Activated T-helper 1 cell treated with anti-CD3 and anti-CD28 coated beads, Interleukin-12 subunit alpha, Interleukin-12 subunit beta, Interleukin-2, Interleukin-4 antibody, amounts not matched to agents 30 ng/mL and 10 ng/mL and 1 ng/mL, durations not matched to agents 14 hours and 24 hours and 36 hours (primary cell): ENCODE measurements at regions not wholly inside any gene's neighbourhood (a gene's known extent, or its start where the extent isn't known, plus 50 kb on each side); places are given as distances from the start of the nearest gene placed in this dataset.

Experiments
- DNase-seq: peaks from one replicate; pipeline ENCODE4 v3.0.0; 2021; ENCODE audit warnings: low spot score
- H3K27ac Mint-ChIP-seq: one replicate; pipeline ENCODE4 v1.8.0; 2021; ENCODE audit warnings: mild to moderate bottlenecking, mixed read lengths
- H3K27me3 Mint-ChIP-seq: one replicate; pipeline ENCODE4 v1.8.0; 2022; ENCODE audit warnings: mild to moderate bottlenecking, moderate library complexity, mixed read lengths; ENCODE audit not compliant: insufficient read depth
- H3K36me3 Mint-ChIP-seq: one replicate; pipeline ENCODE4 v1.8.0; 2021; ENCODE audit warnings: low read depth, mixed read lengths
- H3K4me1 Mint-ChIP-seq: one replicate; pipeline ENCODE4 v1.8.0; 2021; ENCODE audit warnings: low read depth, mixed read lengths
- H3K4me3 Mint-ChIP-seq: one replicate; pipeline ENCODE4 v1.8.0; 2021; ENCODE audit warnings: mild to moderate bottlenecking, moderate library complexity, mixed read lengths
- H3K9me3 Mint-ChIP-seq: one replicate; pipeline ENCODE4 v1.8.0; 2021; ENCODE audit warnings: mixed read lengths
- intact Hi-C: fragments of 100-400 bp; cut with micrococcal nuclease; formaldehyde crosslinking; loops from one replicate; pipeline ENCODE4 v1.15.1; 2024

DNA sequence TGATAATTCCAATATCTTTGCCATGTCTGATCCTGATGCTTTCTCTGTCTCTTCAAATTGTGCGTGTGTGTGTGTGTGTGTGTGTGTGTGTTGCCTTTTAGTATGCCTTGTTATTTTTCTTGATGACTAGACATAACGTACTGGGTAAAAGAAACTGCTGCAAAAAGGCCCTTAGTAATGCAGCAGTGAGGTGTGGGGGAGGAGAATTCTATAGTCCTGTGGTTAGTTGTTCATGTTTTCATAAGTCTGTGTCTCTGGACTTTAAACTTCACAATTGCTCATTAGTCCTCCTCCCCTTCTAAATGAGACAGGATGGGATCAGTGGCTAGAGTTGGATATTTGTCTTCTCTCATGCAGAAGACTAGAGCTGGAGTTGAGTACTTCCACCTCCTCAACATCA lies 346.2 kb upstream of the IRX1 start:
- H3K27ac Mint-ChIP-seq, result no peak overlapping the region
- intact Hi-C loops, result no loop called here
- H3K4me3 Mint-ChIP-seq, result no peak overlapping the region
- H3K4me1 Mint-ChIP-seq, result no peaks in the 10 kb centered on the region
- peaks cover 15% of the 10 kb centered on the region for H3K9me3 Mint-ChIP-seq
- DNase-seq, result no peak
- no peaks in the 10 kb centered on the region for H3K36me3 Mint-ChIP-seq
- H3K27me3 Mint-ChIP-seq, result no peaks in the 10 kb centered on the region

DNA sequence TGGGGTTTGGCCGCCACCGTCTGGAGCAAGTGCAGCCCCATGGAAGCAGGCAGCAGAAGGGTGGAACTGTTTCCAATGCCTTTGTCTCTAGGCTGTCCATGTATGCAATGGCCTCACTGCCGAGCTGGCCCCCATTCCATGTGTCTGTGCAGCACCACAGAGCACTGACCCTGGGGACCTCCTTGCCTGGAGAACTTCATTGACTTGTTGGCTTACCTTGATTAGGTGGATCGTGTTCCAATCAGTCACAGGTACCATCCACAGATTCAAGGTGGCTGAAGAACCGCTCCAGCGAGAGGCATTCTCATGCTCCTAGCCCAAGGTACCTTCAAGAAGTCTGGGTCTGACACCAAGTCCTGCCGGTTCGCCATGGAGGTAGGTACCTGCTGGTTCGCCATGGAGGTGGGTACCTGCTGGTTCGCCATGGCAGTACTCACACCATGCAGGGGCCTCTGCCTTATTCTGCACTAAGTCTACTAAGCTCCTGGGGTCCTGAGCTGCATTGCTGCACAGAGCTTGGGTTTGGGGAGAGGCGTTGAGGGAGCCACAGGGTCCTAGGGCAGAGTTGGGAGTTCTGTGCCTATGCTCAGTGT lies 358.3 kb upstream of the IRX1 start:
- DNase-seq, result no peak
- Mint-ChIP-seq H3K27ac (no peak overlapping the region), H3K36me3 (no peaks in the 10 kb centered on the region), H3K9me3 (no peaks in the 10 kb centered on the region), H3K4me1 (no peaks in the 10 kb centered on the region), H3K4me3 (no peak overlapping the region), H3K27me3 (no peaks in the 10 kb centered on the region)
- intact Hi-C loops, result no loop called here

DNA sequence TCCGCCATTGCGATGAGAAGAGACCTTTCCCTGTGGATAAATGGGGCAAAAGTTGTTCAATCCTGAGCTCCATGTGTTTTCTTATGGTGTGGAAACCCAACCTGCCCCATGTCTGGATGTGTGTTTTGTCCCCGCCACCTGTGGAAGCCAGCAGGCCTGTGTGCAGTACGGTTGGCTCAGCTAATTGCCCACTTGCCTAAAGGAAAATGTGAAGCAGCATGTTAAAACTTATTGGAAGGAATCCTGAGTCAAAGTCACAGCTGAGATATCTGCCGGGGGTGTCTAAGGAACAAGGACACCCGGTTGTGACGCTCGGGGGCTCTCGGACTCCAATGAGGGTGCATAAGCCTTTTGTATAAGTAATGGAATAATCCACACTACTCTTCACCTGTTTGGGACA lies 361.1 kb upstream of the IRX1 start:
- H3K27ac Mint-ChIP-seq, result no peak overlapping the region
- no peaks in the 10 kb centered on the region for H3K36me3 Mint-ChIP-seq
- no peak overlapping the region for H3K4me3 Mint-ChIP-seq
- DNase-seq, result no peak
- H3K27me3 Mint-ChIP-seq, result no peaks in the 10 kb centered on the region
- intact Hi-C loops, result no loop called here
- H3K9me3 Mint-ChIP-seq, result no peaks in the 10 kb centered on the region
- no peaks in the 10 kb centered on the region for H3K4me1 Mint-ChIP-seq

DNA sequence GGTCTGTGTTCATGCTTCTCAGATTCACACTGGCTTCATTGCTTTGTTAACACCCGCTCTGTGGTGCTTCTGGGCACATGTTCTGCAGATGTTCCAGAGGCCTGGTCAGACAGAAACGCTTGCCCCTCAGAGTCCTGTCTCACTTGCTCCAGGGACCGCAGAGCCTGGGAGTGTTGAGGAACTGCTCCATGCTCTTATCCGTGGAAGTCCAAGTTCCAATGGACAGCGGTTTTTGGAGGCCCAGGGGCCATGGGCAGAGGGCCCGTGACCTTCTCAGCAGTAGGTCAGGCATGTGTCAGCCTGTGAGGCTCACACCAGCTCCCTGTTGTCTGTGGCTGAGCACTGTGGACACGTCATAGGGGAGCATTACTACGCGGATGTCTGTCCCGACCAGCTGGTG lies 364.7 kb upstream of the IRX1 start:
- intact Hi-C loops, result no loop called here
- H3K36me3 Mint-ChIP-seq, result no peaks in the 10 kb centered on the region
- DNase-seq, result no peak
- H3K27me3 Mint-ChIP-seq, result no peaks in the 10 kb centered on the region
- no peaks in the 10 kb centered on the region for H3K9me3 Mint-ChIP-seq
- no peaks in the 10 kb centered on the region for H3K4me1 Mint-ChIP-seq
- H3K4me3 Mint-ChIP-seq, result no peak overlapping the region
- H3K27ac Mint-ChIP-seq, result no peak overlapping the region

DNA sequence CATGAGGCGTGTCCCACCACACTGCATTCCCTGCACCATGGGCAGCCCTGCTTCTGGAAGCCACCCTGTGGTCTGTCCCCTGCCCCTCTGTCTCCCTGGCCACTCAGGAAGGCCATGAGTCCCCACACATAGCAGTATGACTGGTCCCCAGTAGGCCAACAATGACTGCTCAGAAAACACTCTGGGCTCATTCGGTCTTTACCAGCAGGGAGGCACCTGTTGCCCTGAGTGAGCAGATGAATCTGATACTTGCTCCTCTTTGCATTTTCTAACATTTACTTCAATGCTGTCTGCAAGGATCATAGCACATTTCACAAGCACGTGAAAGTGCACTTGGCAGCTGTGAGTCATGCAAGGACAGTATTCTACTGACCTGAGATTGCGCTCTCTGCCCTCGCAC lies 365.4 kb upstream of the IRX1 start:
- Mint-ChIP-seq H3K4me3 (no peak overlapping the region), H3K4me1 (no peaks in the 10 kb centered on the region), H3K9me3 (no peaks in the 10 kb centered on the region), H3K27me3 (no peaks in the 10 kb centered on the region), H3K36me3 (no peaks in the 10 kb centered on the region), H3K27ac (no peak overlapping the region)
- intact Hi-C loops, result no loop called here
- DNase-seq, result no peak

DNA sequence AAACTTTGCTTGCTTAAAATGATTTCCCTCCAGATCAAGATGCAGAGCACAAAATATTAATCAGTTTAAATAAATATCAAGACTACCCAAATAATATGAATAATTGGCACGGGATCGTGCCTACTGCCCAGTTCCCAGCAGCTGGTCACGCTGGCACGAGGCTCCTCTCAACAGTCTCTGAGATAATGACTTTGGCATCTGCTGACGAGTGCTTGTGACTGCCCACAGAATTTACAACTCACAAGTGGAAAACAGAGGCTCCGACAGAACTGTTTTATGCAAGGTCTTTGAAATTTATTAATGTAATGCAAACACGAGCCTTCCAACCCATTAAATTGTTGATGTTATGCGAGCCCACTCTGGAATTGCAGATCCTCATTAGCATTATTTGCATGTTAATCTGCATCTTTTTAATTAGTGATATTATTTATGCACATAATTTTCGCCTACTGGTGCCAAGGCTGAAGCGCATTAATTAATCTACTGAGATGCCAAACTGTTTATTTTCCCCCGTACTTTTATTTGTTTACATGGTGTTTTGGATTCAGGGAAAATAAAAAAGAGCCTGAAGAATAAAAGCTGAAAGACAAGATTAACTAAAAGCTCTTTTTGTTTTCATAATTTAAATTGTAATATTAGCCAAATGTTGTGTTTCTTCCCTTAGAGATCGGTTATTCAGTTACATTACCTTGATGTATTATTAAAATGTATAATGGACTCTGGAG lies 369.3 kb upstream of the IRX1 start:
- intact Hi-C loops, result no loop called here
- Mint-ChIP-seq H3K36me3 (no peaks in the 10 kb centered on the region), H3K4me3 (no peak overlapping the region), H3K9me3 (no peaks in the 10 kb centered on the region), H3K27ac (no peak overlapping the region), H3K27me3 (no peaks in the 10 kb centered on the region), H3K4me1 (no peaks in the 10 kb centered on the region)
- DNase-seq, result no peak

DNA sequence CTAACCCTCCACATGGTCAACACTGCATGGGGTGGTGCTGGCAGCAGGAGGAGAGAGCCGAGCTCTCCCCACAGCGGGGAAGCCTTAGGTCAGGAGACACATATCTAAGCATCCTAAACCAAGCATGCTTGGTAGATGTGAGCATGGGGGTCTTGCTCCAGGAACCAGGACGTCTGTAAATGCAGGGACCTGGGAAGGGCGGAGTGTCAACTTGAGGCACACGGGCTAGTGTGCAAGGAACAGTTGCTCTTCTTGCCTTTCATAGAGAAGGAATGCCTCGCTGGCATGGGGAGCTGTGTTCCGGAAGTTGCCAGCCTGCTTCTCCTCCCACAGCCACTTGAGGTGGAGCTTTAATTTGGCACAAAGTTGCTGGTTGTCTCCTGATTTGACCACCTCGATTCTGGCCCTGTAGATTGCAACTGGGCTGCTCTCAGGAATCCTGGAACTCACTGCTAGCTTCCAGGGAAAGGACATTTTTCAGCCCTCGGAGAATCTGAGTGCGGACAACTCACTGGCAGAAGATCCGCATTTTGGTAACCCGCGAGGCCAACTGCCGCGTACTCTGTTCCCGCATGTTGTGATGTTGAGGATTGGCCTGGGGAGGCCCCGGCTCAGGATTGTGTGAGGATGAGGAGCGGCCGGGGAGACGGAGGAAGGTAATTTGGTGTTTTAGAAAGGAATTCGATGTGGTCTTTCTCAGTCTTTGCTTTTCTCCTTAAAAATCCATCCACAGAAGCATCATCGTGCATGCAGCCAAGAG lies 370.3 kb upstream of the IRX1 start:
- DNase-seq, result no peak
- intact Hi-C loops, result no loop called here
- Mint-ChIP-seq H3K27me3 (no peaks in the 10 kb centered on the region), H3K4me1 (no peaks in the 10 kb centered on the region), H3K27ac (no peak overlapping the region), H3K9me3 (no peaks in the 10 kb centered on the region), H3K36me3 (no peaks in the 10 kb centered on the region), H3K4me3 (no peak overlapping the region)

DNA sequence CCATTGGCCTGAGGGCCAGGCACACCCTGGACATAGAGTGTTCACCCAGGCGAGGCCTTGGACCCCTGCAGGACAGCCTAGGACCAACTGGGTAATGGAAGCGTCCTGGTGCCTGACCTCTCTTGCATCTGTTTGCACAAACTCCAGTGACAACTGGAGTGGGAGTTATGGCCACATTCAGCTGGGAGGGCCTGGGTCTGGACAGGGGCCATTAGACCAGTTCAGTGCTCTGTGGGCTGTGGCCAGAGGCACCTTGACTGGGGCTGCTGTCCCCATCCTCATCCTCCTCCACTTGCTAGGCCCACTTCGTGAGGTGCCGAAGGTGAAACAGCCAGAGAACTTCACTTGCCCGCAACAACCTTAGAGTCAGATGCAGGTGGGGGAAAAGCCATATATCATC lies 372.7 kb upstream of the IRX1 start:
- no peaks in the 10 kb centered on the region for H3K36me3 Mint-ChIP-seq
- H3K4me1 Mint-ChIP-seq, result no peaks in the 10 kb centered on the region
- DNase-seq, result no peak
- H3K9me3 Mint-ChIP-seq, result no peaks in the 10 kb centered on the region
- no peaks in the 10 kb centered on the region for H3K27me3 Mint-ChIP-seq
- intact Hi-C loops, result no loop called here
- H3K4me3 Mint-ChIP-seq, result no peak overlapping the region
- no peak overlapping the region for H3K27ac Mint-ChIP-seq

DNA sequence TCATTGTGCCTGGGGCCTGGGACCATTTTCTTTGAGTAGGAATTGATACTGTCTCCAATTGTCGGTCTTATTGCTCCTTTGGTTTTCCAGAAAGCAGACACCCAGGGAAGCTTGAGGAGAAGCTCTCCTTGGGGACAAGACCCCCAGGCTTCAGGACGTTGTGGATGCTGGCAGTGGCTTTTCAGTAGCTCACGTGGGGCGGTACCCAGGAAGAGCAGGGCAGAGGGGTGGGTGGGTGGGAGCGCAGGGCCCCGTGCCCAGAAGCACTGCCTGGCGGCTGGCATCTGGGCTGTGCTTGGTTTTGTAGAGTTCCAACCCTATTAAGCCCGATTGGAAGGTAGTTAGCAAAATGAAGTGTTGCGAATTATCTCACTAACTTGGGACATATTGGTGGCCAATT lies 374.2 kb upstream of the IRX1 start:
- H3K4me1 Mint-ChIP-seq, result no peaks in the 10 kb centered on the region
- no peak overlapping the region for H3K4me3 Mint-ChIP-seq
- no peaks in the 10 kb centered on the region for H3K27me3 Mint-ChIP-seq
- H3K36me3 Mint-ChIP-seq, result no peaks in the 10 kb centered on the region
- no peak overlapping the region for H3K27ac Mint-ChIP-seq
- no peak for DNase-seq
- no peaks in the 10 kb centered on the region for H3K9me3 Mint-ChIP-seq
- intact Hi-C loops, result no loop called here

DNA sequence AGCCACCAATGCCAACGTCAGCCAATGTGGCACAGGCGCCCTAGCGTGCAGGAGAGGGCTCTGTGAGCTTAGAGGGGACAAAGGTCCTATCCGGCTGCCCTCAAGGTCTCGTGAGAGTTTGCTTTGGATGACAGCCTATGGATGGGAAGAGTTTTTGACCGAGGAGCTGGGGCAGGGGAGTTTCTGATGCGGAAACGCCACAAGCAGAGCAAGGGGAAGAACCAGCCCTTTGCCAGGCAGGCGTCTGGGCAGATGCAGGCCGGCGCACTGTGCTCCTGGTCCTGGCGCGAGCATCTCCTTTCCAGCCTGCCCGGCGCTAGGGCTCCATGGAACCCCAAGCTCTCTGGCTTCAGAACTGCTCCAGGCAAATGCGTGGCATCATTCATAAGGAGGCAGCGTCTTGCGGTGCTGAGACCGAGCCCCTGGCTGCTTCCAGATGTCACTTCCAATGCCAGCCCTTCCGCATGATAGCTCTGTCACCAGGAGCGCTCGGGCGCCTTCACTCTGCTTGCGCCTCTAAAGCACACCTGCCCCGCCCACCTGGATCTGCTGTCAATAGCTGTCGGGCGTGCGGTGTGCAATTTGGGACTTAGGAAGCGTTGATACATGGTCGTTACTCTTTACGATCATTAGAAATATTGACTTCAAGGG lies 374.9 kb upstream of the IRX1 start:
- Mint-ChIP-seq H3K27ac (no peak overlapping the region), H3K27me3 (no peaks in the 10 kb centered on the region), H3K4me1 (no peaks in the 10 kb centered on the region), H3K36me3 (no peaks in the 10 kb centered on the region), H3K4me3 (no peak overlapping the region), H3K9me3 (no peaks in the 10 kb centered on the region)
- intact Hi-C loops, result no loop called here
- DNase-seq, result no peak

DNA sequence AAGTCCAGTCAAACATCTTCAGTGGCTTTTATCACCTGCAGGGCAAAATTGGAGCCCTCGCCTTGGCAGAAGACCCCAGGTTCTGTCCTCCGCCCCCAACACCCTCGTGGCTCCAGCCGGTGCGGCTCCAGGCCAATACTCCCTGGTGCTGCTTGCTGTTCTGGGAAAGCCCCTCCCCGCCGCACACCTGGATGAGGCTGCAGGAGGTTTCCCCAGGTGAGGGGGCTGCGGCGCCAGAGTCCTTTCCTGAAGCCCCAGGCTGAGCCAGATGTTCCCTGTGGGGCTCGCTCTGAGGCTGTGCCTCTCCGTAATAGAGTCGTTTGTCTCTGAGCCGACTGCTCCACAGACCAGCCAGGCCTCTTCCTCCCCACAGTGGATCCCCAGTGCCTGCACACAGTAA lies 375.4 kb upstream of the IRX1 start:
- DNase-seq, result no peak
- intact Hi-C loops, result no loop called here
- Mint-ChIP-seq H3K27me3 (no peaks in the 10 kb centered on the region), H3K4me1 (no peaks in the 10 kb centered on the region), H3K27ac (no peak overlapping the region), H3K9me3 (no peaks in the 10 kb centered on the region), H3K4me3 (no peak overlapping the region), H3K36me3 (no peaks in the 10 kb centered on the region)

DNA sequence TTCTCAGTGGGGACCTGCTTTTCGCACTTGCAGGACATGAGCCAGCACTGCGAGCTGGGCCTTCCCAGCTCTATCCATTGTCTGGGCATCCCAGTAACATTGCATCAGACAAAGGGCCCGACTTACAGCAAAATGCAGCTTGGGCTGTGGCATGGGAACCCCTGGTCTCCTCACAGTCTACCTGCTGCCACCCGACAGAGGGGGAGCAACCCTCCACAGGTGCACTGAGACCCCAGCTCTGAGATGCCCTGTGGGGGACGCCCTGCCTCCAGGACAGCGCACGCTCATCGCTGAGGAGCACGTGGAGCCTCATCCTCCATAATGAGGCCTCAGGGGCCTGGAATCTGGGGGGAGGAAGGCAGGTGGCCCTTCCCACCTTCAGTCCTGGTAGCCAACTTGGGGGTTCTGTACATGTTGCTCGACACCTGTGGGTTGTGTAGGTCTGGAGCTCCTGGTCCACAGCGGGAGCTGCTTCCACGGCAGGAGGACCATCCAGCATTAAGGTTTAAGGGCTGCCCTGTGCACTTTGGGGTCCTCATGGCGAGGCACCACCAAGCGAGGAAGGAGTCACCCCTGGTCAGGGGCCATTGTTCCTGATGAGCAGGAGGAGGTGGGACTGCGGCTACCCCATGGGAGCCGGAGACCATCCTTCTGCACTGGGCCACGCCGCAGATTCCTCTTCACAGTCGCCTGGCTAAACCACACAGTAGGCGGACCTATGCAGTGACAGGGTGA lies 376.5 kb upstream of the IRX1 start:
- no peak for DNase-seq
- Mint-ChIP-seq H3K4me3 (no peak overlapping the region), H3K9me3 (no peaks in the 10 kb centered on the region), H3K4me1 (no peaks in the 10 kb centered on the region), H3K36me3 (no peaks in the 10 kb centered on the region), H3K27me3 (no peaks in the 10 kb centered on the region), H3K27ac (no peak overlapping the region)
- intact Hi-C loops, result no loop called here
